GM12873 (cell line): ENCODE measurements at regions not wholly inside any gene's neighbourhood (a gene's known extent, or its start where the extent isn't known, plus 50 kb on each side); places are given as distances from the start of the nearest gene placed in this dataset.

Experiments
- TF ChIP-seq, protein P1 (sequence below): IDR thresholded peaks from 2 replicates; pipeline ENCODE4 v1.5.1; 2012; ENCODE audit warnings: low read depth, mild to moderate bottlenecking, moderate library complexity, low read length, control low read depth; ENCODE audit not compliant: insufficient read depth; ENCODE audit errors: missing control alignments

DNA sequence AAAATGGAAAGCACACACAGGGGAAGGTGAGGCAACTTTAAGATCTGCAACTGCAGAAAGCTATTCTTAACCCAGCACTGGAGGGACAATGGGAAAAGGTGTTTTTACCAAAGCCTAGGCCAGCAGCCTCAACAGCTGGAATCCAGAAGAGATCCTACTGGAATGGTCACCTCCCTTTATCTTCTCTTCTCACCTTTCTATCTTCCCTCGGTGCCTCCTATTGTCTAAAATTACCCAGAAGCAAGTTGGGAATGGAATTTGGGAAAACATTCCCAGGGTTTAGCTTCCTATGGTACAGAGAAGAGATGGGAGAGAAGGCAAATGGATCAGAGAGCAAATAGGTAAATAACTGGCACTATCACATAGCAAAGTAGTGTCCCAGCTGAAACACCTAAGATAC lies 73.1 kb downstream of the TIGD2 start:
- TF ChIP-seq, protein P1, sequence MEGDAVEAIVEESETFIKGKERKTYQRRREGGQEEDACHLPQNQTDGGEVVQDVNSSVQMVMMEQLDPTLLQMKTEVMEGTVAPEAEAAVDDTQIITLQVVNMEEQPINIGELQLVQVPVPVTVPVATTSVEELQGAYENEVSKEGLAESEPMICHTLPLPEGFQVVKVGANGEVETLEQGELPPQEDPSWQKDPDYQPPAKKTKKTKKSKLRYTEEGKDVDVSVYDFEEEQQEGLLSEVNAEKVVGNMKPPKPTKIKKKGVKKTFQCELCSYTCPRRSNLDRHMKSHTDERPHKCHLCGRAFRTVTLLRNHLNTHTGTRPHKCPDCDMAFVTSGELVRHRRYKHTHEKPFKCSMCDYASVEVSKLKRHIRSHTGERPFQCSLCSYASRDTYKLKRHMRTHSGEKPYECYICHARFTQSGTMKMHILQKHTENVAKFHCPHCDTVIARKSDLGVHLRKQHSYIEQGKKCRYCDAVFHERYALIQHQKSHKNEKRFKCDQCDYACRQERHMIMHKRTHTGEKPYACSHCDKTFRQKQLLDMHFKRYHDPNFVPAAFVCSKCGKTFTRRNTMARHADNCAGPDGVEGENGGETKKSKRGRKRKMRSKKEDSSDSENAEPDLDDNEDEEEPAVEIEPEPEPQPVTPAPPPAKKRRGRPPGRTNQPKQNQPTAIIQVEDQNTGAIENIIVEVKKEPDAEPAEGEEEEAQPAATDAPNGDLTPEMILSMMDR = no peak
